Calu3 (cell line): ENCODE measurements at regions not wholly inside any gene's neighbourhood (a gene's known extent, or its start where the extent isn't known, plus 50 kb on each side); places are given as distances from the start of the nearest gene placed in this dataset.

Experiments used
- BruUV-seq: library from RNA; stranded (reverse); fragments of 400-500 nt; replicated peaks from 2 replicates; lab custom pipeline; 2021; lab: Mats Ljungman, UMichigan
- CTCF ChIA-PET: fragments of 300-600 bp; sonication (Branson Sonifier 250); formaldehyde crosslinking; loops from one replicate; lab custom pipeline; 2022; ENCODE audit warnings: antibody characterized with exemption; lab: Charles Lee
- DNase-seq: peaks from one replicate; pipeline ENCODE4 v3.0.0; 2022
- H3K27ac Mint-ChIP-seq: one replicate; pipeline ENCODE4 v1.8.0; 2022; ENCODE audit warnings: mixed read lengths; ENCODE audit not compliant: unreplicated experiment
- H3K27me3 Mint-ChIP-seq: one replicate; pipeline ENCODE4 v1.8.0; 2022; ENCODE audit warnings: mixed read lengths; ENCODE audit not compliant: unreplicated experiment
- H3K36me3 Mint-ChIP-seq: one replicate; pipeline ENCODE4 v1.8.0; 2022; ENCODE audit warnings: mild to moderate bottlenecking, moderate library complexity, mixed read lengths; ENCODE audit not compliant: insufficient read depth, unreplicated experiment
- H3K4me1 Mint-ChIP-seq: one replicate; pipeline ENCODE4 v1.8.0; 2022; ENCODE audit warnings: mild to moderate bottlenecking, low read depth, mixed read lengths; ENCODE audit not compliant: unreplicated experiment
- H3K4me3 Mint-ChIP-seq: one replicate; pipeline ENCODE4 v1.8.0; 2022; ENCODE audit warnings: mild to moderate bottlenecking, low read depth, moderate library complexity, mixed read lengths; ENCODE audit not compliant: unreplicated experiment
- H3K9me3 Mint-ChIP-seq: one replicate; pipeline ENCODE4 v1.8.0; 2022; ENCODE audit warnings: low read depth, mixed read lengths; ENCODE audit not compliant: unreplicated experiment
- CTCF ChIP-seq: fragments of 200-600 bp; IDR thresholded peaks from one replicate; pipeline ENCODE4 v1.8.0; 2022; ENCODE audit warnings: antibody characterized with exemption; ENCODE audit not compliant: unreplicated experiment
- intact Hi-C: fragments of 100-400 bp; cut with micrococcal nuclease; formaldehyde crosslinking; loops from one replicate; pipeline ENCODE4 v1.10.0; 2022; ENCODE audit not compliant: unreplicated experiment

GRCh38 chr20:43361526-43361925 is 96.2 kb upstream of the SRSF6 start:
- Mint-ChIP-seq H3K36me3 (no peaks in the 10 kb centered on the region), H3K4me3 (no peak overlapping the region), H3K27ac (no peak overlapping the region), H3K9me3 (no peaks in the 10 kb centered on the region), H3K27me3 (peaks cover 95% of the 10 kb centered on the region), H3K4me1 (no peaks in the 10 kb centered on the region)
- CTCF ChIA-PET, result no interaction called here
- no peak for TF ChIP-seq CTCF
- intact Hi-C loops, result no loop called here
- BruUV-seq, result no TSS peak
- no peak for DNase-seq

- no peak for TF ChIP-seq CTCF
- Mint-ChIP-seq H3K36me3 (no peaks in the 10 kb centered on the region), H3K4me3 (no peak overlapping the region), H3K9me3 (no peaks in the 10 kb centered on the region), H3K27ac (no peak overlapping the region), H3K4me1 (no peaks in the 10 kb centered on the region), H3K27me3 (peaks cover 95% of the 10 kb centered on the region)
- intact Hi-C loops, result no loop called here
- no TSS peak for BruUV-seq
- no peak for DNase-seq
- CTCF ChIA-PET, result no interaction called here
These were observed 97.7 kb upstream of the SRSF6 start for GRCh38 chr20:43360016-43360415.

- intact Hi-C loops, result no loop called here
- CTCF ChIA-PET, result no interaction called here
- Mint-ChIP-seq H3K27ac (no peak overlapping the region), H3K9me3 (no peaks in the 10 kb centered on the region), H3K4me3 (no peak overlapping the region), H3K36me3 (no peaks in the 10 kb centered on the region), H3K4me1 (no peaks in the 10 kb centered on the region), H3K27me3 (peaks cover 89% of the 10 kb centered on the region)
- no TSS peak for BruUV-seq
- no peak for DNase-seq
- TF ChIP-seq CTCF, result no peak
These were observed 98.9 kb upstream of the SRSF6 start for GRCh38 chr20:43358811-43359210.

- H3K36me3 Mint-ChIP-seq, result no peaks in the 10 kb centered on the region
- intact Hi-C loops, result no loop called here
- H3K27ac Mint-ChIP-seq, result no peak overlapping the region
- peaks cover 88% of the 10 kb centered on the region for H3K27me3 Mint-ChIP-seq
- BruUV-seq, result no TSS peak
- H3K4me3 Mint-ChIP-seq, result no peak overlapping the region
- no peaks in the 10 kb centered on the region for H3K4me1 Mint-ChIP-seq
- no peaks in the 10 kb centered on the region for H3K9me3 Mint-ChIP-seq
- CTCF ChIA-PET, result no interaction called here
- no peak for DNase-seq
- no peak for TF ChIP-seq CTCF
These were observed 100.3 kb upstream of the SRSF6 start for GRCh38 chr20:43357352-43357751.
